ENCODE measurements at regions not wholly inside any gene's neighbourhood (a gene's known extent, or its start where the extent isn't known, plus 50 kb on each side); places are given as distances from the start of the nearest gene placed in this dataset.

DNA sequence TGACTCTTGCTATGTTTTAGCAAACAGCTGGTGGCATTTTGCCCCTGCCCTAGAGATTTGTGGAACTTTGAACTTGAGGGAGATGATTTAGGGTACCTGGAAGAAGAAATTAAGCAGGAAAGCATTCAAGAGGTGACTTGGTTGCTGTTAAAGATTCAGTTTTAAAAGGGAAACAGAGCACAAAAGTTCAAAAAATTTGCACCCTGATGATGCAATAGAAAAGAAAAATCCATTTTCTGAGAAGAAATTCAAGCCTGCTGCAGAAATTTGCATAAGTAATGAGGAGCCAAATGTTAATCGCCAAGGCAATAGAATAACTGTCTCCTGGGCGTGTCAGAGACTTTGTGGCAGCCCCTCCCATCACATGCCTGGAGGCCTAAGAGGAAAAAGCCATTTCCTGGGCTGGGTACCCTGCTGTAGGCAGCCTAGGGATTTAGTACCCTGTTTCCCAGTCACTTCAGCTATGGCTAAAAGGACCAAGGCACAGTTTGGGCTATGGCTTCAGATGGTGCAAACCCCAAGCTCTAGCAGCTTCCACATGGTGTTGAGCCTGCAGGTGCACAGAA is 958.5 kb upstream of the MIR17HG start:
- DNase-seq, result no peak

DNA sequence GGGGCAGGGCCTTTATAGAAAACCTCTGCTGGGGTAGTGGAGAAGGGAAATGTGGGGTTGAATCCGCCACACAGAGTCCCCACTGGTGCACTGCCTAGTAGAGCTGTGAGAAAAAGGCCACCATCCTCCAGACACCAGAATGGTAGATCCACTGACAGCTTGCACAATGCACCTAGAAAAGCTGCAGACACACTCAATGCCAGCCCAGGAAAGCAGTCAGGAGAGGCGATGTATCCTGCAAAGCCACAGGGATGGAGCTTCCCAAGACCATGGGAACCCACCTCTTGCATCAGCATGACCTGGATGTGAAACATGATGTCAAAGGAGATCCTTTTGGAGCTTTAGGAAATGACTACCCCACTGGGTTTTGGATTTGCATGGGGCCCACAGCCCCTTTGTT is 958.0 kb upstream of the MIR17HG start:
- no peak for DNase-seq

DNA sequence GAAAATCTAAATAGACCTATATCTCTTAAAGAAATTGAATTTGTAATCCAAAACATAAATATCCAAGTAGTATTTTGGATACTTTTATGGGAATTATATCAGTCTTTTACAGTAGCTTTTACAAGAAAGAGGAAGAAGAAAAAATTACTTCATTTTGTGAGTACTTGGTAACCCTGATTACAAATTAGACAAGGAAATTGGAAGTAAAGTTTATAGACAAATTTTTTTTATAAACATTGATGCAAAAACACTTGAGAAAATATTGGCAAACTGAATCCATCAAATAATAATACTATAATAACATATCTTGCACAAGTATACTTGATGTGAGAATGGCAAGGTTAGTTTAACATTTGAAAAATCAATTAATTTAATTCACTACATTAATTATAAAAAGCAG is 954.1 kb upstream of the MIR17HG start:
- DNase-seq, result no peak

DNA sequence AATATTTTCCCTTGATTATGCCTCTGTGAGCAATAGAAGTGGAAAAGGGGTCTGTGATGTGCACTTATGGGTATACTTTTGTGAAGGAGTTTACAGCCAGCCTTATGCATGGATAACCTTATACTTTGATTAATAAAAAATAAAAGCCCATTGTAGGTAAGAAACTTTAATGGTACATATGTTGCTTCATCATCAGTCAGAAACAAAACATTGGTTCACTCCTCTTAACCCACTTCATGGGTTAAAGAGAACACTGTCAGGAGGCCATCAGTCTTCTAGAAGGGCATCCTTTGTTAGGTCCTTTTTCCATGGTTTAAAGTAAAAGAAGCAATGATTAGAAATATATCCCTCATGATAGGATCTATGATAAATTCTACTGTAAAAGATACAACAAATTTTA is 952.1 kb upstream of the MIR17HG start:
- no peak for DNase-seq

DNA sequence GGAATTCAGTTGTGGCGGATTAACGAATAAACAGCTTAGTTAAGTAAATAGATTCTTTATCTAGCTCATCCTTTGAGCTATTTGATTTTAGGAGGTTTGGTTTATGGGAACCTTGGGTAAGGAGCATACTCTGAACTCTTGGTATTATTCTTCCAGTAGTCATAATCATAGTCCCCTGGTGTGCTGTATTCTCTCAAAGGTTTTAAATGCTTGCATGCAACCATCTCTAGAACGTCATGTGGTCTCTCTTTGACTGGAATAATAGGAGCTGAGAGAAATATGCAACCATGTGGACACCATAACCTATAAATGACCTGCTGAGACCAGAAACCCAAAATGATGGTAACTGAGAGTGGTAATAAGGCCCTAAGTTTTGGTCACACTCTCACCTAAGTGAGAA is 951.6 kb upstream of the MIR17HG start:
- DNase-seq, result no peak

DNA sequence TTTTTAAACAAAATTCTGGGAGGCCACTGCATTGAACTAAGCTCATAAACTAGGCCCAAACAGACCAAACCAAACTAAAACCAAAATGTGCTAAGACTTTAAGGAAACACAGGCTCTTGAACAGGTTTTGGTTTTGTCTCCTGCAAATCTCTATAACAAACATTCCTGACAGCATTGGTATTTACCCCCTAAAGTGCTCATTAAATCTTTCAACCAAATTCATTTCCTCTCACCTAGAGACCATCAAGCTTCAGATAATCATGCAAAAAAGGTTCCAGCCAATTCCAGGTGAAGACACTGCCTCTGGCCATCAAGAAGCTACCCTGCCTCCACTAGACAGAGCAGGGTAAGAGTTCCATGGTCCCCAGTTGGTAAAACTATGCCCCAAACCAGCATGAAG is 951.2 kb upstream of the MIR17HG start:
- no peak for DNase-seq

DNA sequence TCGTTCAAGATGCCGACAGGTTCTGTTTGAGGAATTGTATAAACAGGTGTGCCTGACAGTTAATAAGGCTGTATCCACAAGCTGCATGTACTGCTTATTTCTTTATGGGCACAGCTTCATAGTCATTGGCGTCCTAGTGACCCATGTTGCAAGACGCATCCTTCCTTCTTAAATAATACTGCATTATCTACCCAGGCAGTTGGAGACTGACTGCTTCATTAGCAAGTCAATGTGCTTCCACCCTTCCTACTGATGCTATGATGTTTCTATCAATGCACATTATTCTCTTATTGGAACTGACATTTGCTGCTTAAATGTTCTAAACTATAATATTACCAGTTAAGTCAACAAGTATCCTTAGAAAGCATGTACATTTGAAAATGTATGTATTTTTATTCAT is 950.0 kb upstream of the MIR17HG start:
- no peak for DNase-seq

DNA sequence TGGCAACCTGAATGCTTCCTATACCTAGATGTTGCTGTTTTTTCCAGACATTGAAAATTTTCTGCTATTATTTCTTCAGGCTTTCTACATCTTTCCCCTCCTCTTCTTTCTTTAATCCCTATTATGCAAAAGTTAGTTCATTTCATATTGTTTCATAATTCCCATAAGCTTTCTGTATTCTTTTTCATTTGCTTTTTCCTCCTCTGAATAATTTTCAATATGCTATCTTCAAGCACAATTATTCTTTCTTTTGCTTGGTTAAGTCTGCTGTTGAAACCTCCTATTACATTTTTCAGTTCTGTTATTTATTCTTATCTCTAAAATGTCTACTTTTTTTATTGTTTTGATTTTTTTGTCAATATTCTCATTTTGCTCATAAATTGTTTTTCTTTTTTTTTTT is 947.1 kb upstream of the MIR17HG start:
- DNase-seq, result no peak

DNA sequence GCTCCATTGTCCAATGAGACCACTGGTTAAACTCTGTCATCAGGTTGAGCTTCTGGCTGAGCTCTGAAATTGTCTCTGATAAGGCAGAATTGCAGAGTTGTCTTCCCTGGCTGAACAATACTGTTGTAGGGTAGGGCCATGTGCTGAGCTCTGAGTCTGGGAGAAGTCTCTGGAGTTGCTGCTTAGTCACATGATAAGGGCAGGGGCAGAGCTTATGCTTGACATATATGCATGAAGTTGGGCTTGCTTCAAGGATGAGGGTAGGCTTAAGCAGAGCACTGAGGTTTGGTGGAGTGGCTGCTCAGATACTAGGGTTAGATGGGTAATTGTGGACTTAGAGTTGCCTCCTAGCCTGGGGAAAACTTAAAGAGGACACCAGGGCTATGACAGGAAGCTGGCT is 946.3 kb upstream of the MIR17HG start:
- no peak for DNase-seq

DNA sequence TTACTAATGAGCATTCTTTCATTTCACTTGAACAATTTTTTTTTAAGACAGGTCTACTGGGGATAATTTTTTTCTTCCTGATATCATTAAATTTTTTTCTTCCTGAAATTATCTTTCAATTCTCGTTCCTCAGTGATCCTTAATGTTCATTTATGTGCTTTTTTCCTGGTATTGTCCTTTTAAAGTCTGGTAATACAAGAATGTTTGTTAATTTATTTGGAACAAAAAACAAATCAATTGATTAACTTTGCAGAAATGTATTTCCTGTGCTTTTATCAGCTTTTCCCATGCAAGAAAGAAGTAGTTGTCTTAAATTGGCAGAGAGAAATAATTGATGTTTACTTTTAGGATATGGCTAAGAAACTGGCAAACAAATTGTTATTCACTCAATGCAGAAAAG is 945.4 kb upstream of the MIR17HG start:
- DNase-seq, result no peak

DNA sequence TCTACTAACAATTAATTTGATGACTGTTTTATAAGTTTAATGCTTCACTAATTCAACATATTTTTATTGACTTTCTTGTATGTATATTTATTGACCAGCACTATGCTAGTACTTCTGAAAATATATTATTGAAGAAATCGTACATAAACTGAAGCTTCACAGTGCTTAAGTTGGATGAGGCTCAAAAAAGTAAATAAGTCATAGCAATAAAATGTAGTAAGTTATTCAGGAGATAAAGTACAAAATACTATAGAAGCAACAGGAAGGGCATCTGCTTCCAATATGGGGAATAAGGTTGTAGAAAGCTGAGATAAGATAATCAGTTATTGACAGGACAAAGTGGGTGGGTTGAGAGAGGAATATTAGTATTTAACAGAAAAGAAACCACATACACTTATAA is 944.9 kb upstream of the MIR17HG start:
- DNase-seq, result no peak

DNA sequence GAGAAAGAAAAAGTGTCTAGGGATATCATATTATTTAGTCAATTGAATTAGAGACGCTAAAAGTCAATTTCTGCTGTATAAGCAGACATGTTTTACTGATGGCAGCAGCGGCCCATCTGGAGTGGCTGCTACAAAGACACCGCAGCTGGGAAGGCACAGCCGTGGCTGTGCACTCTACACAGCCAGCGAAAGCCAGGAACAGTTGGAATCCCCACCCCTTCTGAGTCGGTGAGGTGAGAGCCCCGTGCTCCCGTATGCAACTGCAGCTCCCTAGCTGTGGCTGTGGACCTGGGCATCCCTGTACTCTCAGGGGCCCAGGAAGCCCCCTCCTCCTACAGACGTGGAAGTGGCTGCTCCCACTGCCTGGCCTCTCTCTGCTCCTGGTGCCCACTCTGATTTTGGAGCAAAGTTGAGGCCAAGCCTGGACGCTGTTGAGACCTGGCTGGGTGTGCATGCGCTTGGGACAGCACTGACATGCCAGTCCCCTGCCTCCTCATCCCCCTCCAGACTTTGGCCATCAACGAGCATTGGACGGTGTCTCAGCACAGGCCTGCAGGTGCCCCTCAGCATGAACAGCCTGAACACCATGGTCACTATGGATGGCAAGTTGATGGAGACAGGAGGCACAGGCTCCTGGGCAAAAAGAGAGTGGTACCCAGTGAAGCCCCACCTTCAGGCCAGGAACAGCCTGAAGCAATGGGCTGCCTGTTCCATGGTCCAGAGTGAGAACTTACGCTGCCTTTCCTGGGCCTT is 944.0 kb upstream of the MIR17HG start:
- no peak for DNase-seq

DNA sequence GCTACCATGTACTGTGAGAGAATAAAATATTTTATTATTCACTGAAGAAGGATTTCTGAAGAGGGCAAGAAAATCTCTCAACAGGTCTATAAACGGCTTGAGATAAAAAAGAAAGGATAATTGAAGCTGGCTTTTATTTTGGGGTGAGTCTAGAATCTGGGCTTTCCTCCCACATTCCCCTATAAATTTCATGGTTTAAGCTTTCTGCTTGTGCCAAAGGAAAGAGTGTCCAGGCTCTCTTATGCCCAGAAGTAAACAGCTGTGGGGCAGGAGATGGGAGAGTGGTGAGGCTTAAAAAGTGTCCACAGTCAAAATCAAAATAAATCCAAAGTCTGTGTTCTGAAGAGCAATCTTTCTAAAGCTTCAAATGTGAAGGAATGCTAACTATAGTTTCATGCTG is 942.2 kb upstream of the MIR17HG start:
- no peak for DNase-seq

DNA sequence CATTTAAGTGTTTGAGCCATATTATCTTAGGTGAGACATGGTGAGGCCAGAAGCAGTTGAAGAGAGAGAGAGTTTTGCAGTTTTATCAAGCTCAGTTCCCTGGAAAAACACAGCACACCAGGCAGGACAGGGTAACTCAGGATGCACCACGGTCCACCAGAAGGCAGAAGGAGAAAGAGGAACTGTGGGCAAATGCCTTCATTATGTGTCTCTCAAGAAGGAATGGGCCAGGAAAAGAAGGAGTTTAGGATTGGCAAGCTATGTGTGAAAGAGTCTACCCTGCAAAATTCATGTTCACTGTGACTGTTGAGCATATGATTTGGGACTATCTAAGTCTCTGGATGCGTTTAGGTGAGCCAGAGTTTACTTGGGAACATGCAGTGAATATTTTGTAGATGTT is 934.5 kb upstream of the MIR17HG start:
- no peak for DNase-seq

DNA sequence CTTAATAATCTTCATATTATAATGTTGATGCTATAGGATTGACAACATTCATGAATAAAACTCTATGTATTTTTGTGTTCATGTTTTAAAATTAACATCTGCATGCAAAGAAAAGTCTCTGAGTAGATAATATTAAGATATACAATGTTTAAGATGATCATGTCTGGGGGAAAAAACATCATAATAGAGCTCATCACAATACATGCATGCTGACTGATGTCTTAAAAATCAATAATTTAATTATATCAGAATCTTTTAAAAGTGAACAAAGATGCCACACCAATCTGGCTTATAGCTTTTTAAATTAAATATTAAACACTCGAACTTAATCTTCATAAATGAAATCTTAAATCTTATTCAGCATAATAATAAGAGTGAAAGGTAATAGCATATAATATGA is 933.9 kb upstream of the MIR17HG start:
- no peak for DNase-seq

DNA sequence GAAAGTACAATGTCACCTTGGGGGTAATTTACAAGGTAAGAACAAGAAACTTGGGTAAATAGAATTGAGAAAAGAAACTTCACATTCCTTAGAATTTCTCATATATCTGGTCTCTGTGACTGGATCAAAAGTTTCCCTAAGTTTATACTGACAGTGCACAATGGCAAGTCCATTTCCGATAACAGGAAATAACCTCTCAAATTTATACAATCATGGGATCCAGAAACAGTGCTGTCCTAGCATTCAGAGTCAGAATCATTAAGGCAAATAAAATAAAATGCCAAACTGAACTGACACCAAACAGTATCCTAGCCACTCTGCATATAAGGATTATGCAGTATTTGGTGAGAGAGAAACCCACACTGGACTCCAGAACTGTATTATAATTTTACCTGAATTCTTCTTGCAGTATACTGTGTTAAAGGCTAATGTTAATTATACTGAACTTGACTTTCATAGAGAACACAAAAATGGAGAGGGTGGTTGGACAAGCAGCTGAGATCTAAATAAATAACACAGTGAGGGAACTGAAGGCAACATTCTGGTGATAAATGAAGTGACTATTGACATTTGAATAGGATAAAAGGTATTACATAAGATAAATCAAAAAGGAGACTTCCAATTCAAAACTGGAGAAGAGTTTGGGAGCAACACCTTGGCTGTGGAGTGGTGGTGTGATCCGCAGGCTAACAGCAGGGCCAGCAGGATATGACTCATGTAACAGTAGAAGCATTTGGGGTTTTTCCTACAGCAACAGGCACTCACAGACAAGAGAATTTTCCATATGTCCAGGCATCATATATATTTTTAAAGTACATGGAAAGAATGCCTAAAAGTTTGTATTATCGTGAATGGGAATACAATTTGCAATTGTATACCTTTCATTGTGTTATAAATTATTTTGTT is 932.5 kb upstream of the MIR17HG start:
- no peak for DNase-seq

DNA sequence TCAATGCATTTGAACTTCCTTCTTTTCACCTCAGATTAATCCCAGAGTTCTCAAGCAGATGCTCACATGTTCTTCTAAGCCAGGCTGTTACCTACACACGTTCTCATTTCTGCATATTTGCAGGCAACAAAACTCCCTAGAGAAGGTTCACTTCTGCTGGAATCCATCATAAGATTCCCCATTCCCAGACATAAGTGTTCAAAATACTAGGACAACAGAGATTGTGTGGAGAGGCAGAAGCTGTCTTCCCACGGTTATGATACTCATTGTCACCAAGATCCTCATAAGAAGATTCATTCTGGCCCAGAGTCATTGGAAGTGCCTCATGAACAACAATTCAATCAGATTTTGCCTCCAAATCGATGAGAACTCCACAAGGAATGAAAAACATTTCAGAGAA is 931.6 kb upstream of the MIR17HG start:
- DNase-seq, result no peak

DNA sequence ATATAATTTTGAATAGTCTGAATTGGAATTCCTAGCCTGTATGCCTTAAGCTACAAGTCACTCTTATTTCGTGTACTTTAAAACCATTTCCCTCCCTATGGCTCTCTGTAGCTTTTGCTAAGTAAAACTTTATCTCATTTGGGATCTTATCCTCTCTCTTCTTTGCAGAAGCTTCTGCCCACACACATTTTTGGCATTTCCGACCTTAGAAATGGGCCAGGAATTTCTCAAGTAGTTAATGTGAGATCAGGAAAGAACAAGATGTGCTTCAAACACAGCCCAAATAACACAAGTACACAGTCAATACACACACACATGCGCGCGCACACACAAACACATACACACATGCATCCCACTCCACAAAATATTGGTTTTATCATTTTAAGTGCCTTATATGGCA is 931.0 kb upstream of the MIR17HG start:
- no peak for DNase-seq

DNA sequence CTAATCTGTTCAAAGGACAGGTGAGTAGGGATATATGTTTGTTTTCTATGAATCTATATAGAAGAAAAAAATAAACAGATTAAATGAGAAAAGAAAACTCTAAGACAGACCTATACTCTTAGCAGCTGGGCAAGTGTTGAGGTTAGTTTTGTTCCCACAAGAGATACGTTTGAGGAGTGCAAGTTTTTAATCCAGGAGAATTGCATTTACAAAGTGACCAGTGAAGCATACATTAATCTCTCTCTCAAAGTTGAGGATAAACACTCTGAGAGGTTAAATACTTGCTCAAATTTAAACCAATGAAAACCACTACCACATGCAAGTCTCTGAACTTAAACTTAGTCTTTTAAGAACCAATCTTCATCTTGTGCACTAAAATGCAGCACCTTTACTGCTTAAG is 930.5 kb upstream of the MIR17HG start:
- DNase-seq, result no peak

DNA sequence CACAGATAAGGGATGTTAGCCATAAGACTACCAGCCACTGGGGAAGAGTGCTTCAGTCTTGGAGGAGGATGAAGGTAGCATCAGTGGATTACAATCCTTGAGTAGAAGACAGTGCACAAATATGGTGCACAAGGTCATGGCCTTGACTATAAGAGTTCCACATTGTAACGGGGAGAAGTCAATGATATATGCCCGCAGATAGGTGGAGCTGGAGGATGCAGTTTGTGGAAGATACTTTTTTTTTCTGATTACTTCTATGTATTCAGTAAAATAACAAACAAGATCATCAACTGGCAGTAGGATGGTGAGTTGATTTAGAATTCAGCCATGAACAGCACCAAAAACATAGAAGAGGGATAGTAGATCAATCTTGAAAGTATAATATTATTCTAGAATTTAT is 926.8 kb upstream of the MIR17HG start:
- DNase-seq, result no peak

DNA sequence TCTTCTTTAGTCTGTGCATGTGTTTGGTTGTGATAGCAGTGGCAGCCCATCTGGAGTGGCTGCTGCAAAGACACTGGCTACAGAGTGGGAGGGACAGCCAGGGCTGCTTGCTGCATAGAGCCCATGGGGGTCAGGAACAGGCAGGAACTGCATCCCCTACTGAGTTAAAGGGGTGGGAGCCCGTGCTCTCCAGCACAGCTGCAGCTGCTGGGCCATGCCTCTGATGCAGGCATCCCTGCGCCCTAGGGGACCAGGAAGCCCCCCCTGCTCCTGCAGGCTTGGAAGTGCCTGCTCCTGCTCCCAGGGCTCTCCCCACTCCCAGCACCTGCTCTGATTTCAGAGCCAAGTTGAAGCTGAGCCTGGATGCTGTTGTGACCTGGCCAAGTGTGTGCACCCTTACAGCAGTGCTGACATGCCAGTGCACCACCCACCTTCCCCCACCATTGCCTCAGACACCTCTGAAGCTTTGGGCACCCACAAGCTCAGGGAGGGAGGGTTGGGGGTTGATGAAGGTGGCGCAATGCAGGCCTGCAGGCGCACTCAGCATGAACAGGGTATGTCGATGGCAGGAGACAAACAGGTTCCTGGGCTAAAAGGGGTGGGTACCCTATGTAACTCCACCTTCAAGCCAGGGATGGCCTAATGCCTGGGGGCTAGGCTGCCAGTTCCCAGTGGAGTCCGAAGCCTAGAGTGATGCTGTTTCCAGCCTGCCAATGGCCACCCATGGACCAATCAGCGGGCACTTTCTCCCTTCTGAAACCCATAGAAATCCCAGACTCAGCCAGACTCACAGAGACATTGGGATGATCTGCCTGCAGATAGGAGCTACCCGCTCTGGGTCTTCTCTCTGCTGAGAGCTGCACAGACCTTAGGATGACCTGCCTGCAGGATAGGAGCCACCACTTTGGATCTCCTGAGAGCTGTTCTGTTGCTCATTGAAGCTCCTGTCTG is 919.9 kb upstream of the MIR17HG start:
- DNase-seq, result no peak

Measured in hypothalamus (tissue), 51 donors.